Gastroesophageal sphincter (tissue), 4 donors: ENCODE measurements at regions not wholly inside any gene's neighbourhood (a gene's known extent, or its start where the extent isn't known, plus 50 kb on each side); places are given as distances from the start of the nearest gene placed in this dataset.
A peak's percentile ranks its signal among the peaks of the same experiment; 100 is the strongest.
"Not testable (repeated sequence)": the region's sequence is repeated elsewhere in the genome, so short reads cannot be mapped to it uniquely, and the experiment has no call there.

Experiments used
- ATAC-seq: fragments of 150-250 bp; one replicate; pipeline ENCODE4 v1.9.1; 2016; ENCODE audit warnings: mild to moderate bottlenecking, moderate library complexity
- H3K27ac ChIP-seq, 4 donors: fragments of 200-600 bp; sonication (generic) in 3 of 4; 1 replicate in 3 of 4; 2 replicates in 1 of 4; pipeline ENCODE4 v1.5.1; 2016 to 2019
- H3K27me3 ChIP-seq: fragments of 200-600 bp; sonication (generic); one replicate; pipeline ENCODE4 v1.5.1; 2019
- H3K36me3 ChIP-seq, 2 donors: fragments of 200-600 bp; sonication (generic); one replicate each; pipeline ENCODE4 v1.5.1; 2019; ENCODE audit warnings: control low read depth in 1 of 2
- H3K4me1 ChIP-seq, 3 donors: fragments of 200-600 bp; sonication (generic); 1 replicate in 2 of 3; 2 replicates in 1 of 3; pipeline ENCODE4 v1.5.1; 2016 to 2019; ENCODE audit warnings: control low read depth in 2 of 3
- H3K4me3 ChIP-seq, 2 donors: fragments of 200-600 bp; sonication (generic); one replicate each; pipeline ENCODE4 v1.5.1; 2019; ENCODE audit warnings: mild to moderate bottlenecking in 1 of 2, moderate library complexity in 1 of 2
- H3K9me3 ChIP-seq, 3 donors: fragments of 200-600 bp; sonication (generic); one replicate each; pipeline ENCODE4 v1.5.1; 2017 to 2019; ENCODE audit warnings: control low read depth in 2 of 3
- EP300 ChIP-seq: sonication (generic); formaldehyde crosslinking; IDR thresholded peaks from one replicate; pipeline ENCODE4 v1.6.1; 2017; ENCODE audit warnings: antibody characterized with exemption, mild to moderate bottlenecking
- POLR2A ChIP-seq, 2 donors: fragments of 450-650 bp; IDR thresholded peaks; one replicate each; pipeline ENCODE4 v1.6.1; 2017; ENCODE audit warnings: antibody characterized with exemption in 2 of 2, mild to moderate bottlenecking in 2 of 2, moderate library complexity in 1 of 2
- POLR2AphosphoS5 ChIP-seq: sonication (generic); formaldehyde crosslinking; IDR thresholded peaks from one replicate; pipeline ENCODE4 v1.6.1; 2017; ENCODE audit warnings: antibody characterized with exemption
- WGBS, 2 donors: methylation state at CpG; one replicate each; pipeline ENCODE4 v1.1.5; 2018; ENCODE audit warnings: low coverage in 1 of 2; 5-methylcytosine and 5-hydroxymethylcytosine counted together
- TF ChIP-seq, protein P1 (sequence below), 4 experiments: fragments of 200-600 bp in 2 of 4; fragments of 450-650 bp in 2 of 4; sonication (generic) in 1 of 4; IDR thresholded peaks; one replicate each; pipeline ENCODE4 v1.5.1; 2017 to 2019; ENCODE audit warnings: antibody characterized with exemption in 4 of 4, mild to moderate bottlenecking in 2 of 4, moderate library complexity in 2 of 4

DNA sequence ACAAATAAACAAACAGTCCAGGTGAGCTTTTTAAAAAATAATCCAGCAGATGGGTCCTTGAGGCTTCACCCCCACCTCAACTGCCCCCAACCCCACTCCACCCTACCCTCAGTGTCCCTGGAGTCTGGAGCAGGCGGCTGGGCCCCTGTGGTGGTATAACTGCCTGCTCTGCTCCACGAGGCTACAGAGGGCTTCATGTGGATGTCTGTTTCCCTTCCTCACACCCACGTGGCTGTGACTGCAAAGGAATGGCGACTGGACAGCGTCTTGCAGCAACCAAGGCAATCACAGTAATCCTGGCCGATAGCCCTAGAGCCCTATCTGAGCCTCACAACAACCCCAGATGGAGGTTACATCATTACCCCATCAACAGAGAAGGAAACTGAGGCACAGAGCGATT lies 76.5 kb downstream of the SLC2A10 start:
- H3K9me3 ChIP-seq: no peaks in the 10 kb centered on the region
- peaks cover 52% of the 10 kb centered on the region for H3K27me3 ChIP-seq
- H3K4me1 ChIP-seq: no peaks in the 10 kb centered on the region
- H3K36me3 ChIP-seq: no peaks in the 10 kb centered on the region
- no peak for TF ChIP-seq POLR2A (IDR thresholded peaks at IDR 0.05)
- TF ChIP-seq POLR2AphosphoS5: no peak
- TF ChIP-seq EP300: no peak
- TF ChIP-seq, protein P1, sequence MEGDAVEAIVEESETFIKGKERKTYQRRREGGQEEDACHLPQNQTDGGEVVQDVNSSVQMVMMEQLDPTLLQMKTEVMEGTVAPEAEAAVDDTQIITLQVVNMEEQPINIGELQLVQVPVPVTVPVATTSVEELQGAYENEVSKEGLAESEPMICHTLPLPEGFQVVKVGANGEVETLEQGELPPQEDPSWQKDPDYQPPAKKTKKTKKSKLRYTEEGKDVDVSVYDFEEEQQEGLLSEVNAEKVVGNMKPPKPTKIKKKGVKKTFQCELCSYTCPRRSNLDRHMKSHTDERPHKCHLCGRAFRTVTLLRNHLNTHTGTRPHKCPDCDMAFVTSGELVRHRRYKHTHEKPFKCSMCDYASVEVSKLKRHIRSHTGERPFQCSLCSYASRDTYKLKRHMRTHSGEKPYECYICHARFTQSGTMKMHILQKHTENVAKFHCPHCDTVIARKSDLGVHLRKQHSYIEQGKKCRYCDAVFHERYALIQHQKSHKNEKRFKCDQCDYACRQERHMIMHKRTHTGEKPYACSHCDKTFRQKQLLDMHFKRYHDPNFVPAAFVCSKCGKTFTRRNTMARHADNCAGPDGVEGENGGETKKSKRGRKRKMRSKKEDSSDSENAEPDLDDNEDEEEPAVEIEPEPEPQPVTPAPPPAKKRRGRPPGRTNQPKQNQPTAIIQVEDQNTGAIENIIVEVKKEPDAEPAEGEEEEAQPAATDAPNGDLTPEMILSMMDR (IDR thresholded peaks at IDR 0.05): no peak
- H3K27ac ChIP-seq: no peak overlapping the region
- no peak for ATAC-seq
- H3K4me3 ChIP-seq: no peak overlapping the region
- 14% methylated on average over 1 of the region's 7 CpGs; no CpG with 5 or more reads in 1 of the 2 donors for WGBS, 2 donors

DNA sequence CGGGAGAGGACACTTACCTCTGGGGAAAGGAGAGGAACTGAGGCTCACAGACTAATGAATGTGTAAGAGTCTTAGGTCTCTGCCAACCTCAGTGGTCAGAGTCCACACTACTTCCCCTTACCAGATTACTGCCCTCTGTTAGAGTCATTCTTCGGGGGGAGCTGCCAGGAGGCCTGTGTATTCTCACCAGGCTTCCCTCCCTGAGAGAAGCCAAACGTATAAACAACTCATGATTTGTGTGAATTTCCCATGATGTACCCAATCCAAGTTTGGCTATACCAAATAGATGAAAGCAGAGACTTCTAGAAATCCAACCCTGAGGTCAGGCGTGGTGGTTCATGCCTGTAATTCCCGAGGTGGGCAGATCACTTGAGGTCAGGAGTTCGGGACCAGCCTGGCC lies 77.1 kb downstream of the SLC2A10 start:
- ATAC-seq: no peak
- Histone ChIP-seq H3K4me3 (no peak overlapping the region), H3K27ac (no peak overlapping the region), H3K36me3 (no peaks in the 10 kb centered on the region), H3K9me3 (no peaks in the 10 kb centered on the region), H3K4me1 (no peaks in the 10 kb centered on the region), H3K27me3 (peaks cover 52% of the 10 kb centered on the region)
- TF ChIP-seq, protein P1 (IDR thresholded peaks at IDR 0.05): no peak
- peak; percentile 36 for TF ChIP-seq POLR2AphosphoS5
- WGBS, 2 donors: 49 to 59% methylated on average over 2 to 3 of the region's 6 CpGs

DNA sequence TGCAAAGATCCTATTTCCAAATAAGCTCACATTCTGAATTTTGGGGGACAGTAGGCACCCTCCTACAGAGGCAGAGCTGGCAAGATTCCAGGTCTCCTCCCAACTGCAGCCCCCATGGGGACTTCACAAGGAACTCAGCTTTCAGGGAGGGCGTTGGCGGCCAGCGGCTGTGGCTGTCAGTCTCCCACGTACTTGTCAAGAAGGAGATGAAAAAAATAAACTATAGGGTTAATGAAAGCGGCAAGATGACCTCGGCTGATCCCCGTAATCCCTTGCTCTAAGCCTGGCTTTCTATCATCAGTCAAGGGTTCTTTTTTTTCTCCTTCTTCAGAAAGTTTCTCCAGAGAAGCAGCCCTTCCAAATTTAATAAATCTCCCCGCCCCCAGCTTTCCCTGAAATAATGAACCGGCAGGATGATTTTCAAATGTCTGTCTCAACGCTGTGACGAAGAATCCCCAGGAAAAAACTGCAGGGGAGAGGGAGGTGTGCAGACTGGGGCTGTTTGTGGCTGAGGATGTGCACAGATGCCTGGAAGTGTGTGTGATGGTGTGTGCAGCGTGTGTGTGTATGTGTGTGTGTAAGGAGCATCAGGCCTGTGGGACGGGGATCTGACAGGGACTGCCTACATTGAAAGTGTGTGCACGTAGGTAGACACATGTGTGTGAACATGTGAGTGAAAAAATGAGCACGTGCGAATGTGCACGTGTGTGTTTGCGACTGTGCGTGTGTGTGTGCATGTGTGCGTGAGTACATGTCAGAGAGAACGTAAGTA lies 78.7 kb downstream of the SLC2A10 start:
- Histone ChIP-seq H3K27me3 (peaks cover 67% of the 10 kb centered on the region), H3K9me3 (no peaks in the 10 kb centered on the region), H3K27ac (no peak overlapping the region), H3K4me3 (no peak overlapping the region), H3K36me3 (no peaks in the 10 kb centered on the region), H3K4me1 (no peaks in the 10 kb centered on the region)
- TF ChIP-seq POLR2A (IDR thresholded peaks at IDR 0.05) (no peak), EP300 (no peak)
- WGBS, 2 donors: 33 to 39% methylated on average over 16 to 21 of the region's 21 CpGs
- ATAC-seq: no peak

DNA sequence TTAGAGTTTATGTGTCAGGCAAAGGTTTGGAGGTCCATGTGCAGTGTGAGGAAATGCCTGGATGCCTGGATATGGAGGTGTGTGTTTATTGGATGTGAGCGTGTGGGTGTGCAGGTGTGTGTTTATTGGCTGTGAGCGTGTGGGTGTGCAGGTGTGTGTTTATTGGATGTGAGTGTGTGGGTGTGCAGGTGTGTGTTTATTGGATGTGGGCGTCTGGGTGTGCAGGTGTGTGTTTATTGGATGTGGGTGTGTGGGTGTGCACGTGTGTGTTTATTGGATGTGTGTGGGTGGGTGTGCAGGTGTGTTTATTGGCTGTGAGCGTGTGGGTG lies 79.3 kb downstream of the SLC2A10 start:
- H3K27me3 ChIP-seq: peaks cover 70% of the 10 kb centered on the region
- not testable (repeated sequence) for H3K4me1 ChIP-seq, H3K27ac ChIP-seq, H3K4me3 ChIP-seq, ATAC-seq, H3K36me3 ChIP-seq, H3K9me3 ChIP-seq
- WGBS, 2 donors: 44 to 86% methylated on average over 5 of the region's 5 CpGs

DNA sequence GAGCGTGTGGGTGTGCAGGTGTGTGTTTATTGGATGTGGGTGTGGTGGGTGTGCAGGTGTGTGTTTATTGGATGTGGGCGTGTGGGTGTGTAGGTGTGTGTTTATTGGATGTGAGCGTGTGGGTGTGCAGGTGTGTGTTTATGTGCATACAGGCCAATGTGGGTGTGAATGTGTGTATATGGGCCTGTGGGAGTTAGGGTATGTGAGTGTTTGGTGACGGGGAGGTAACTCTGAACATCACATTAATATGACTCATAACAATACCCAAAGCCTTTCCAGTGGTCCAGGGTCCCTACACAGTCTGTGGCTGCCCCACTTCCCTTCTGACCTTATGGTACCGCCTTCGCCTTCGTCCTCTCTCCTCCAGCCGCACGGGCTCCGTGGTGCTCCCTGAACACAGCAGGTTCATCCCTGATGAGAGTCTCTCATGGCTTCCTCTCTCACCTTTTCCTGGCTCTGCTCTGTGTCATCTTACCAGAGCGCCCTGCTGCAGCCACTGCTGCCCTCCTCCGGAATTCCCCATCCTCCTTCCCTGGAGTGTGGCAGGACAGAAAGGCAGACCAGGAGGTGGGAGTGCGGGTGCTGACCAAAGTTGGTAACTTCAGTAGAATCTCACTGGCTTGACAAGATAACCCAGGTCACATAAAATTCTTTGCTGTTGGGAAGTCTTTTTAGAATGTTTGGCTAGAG lies 80.0 kb downstream of the SLC2A10 start:
- Histone ChIP-seq H3K27me3 (peaks cover 77% of the 10 kb centered on the region), H3K36me3 (no peaks in the 10 kb centered on the region)
- no peak for ATAC-seq

More for the DNA sequence above, 80.0 kb downstream of the SLC2A10 start:
- Histone ChIP-seq H3K27ac (no peak overlapping the region), H3K4me3 (no peak overlapping the region), H3K9me3 (no peaks in the 10 kb centered on the region), H3K4me1 (no peaks in the 10 kb centered on the region)
- WGBS, 2 donors: 64 to 70% methylated on average over 3 to 13 of the region's 13 CpGs
- TF ChIP-seq POLR2AphosphoS5 (no peak), EP300 (no peak), POLR2A (IDR thresholded peaks at IDR 0.05) (no peak)
- TF ChIP-seq, protein P1 (IDR thresholded peaks at IDR 0.05): no peak
